Erythroblast (primary cell): ENCODE measurements at regions not wholly inside any gene's neighbourhood (a gene's known extent, or its start where the extent isn't known, plus 50 kb on each side); places are given as distances from the start of the nearest gene placed in this dataset.
A peak's percentile ranks its signal among the peaks of the same experiment; 100 is the strongest.

Experiments
- DNase-seq, 2 experiments: peaks; one replicate each; lab custom pipeline; 2025; lab: John Stamatoyannopoulos, UW
- GATA1 ChIP-seq: IDR thresholded peaks from 2 replicates; pipeline ENCODE4 v1.6.1; 2011; ENCODE audit warnings: low read depth, mild to moderate bottlenecking, control low read depth, low read length, moderate library complexity
- POLR2A ChIP-seq: IDR thresholded peaks from 2 replicates; pipeline ENCODE4 v1.6.1; 2011; ENCODE audit warnings: mild to moderate bottlenecking, low read length

GRCh38 chr4:104772849-104773248 lies 278.2 kb upstream of the CXXC4 start:
- no peak for DNase-seq
- TF ChIP-seq GATA1, result no peak
- TF ChIP-seq POLR2A, result no peak

GRCh38 chr4:104795264-104795939 lies 300.7 kb upstream of the CXXC4 start:
- no peak for DNase-seq
- TF ChIP-seq POLR2A (no peak), GATA1 (no peak)

GRCh38 chr4:104811727-104812126 lies 317.0 kb upstream of the CXXC4 start:
- no peak for DNase-seq
- TF ChIP-seq POLR2A (no peak), GATA1 (no peak)

- DNase-seq, result no peak
Measured at GRCh38 chr4:104815665-104816064, 321.0 kb upstream of the CXXC4 start.

GRCh38 chr4:104818579-104818978 lies 323.9 kb upstream of the CXXC4 start:
- DNase-seq, result no peak
- no peak for TF ChIP-seq GATA1
- TF ChIP-seq POLR2A, result no peak

More at GRCh38 chr4:104815665-104816064, 321.0 kb upstream of the CXXC4 start:
- TF ChIP-seq GATA1 (no peak), POLR2A (no peak)

- TF ChIP-seq POLR2A (no peak), GATA1 (no peak)
- no peak for DNase-seq
Measured at GRCh38 chr4:104826171-104826570, 320.5 kb upstream of the TET2 start.

GRCh38 chr4:104829761-104830160 lies 316.9 kb upstream of the TET2 start:
- TF ChIP-seq GATA1 (no peak), POLR2A (no peak)
- no peak for DNase-seq

GRCh38 chr4:104848597-104849225 lies 298.0 kb upstream of the TET2 start:
- no peak for DNase-seq
- TF ChIP-seq GATA1 (no peak), POLR2A (no peak)

- TF ChIP-seq POLR2A, result no peak
- TF ChIP-seq GATA1, result no peak
- no peak for DNase-seq
Measured at GRCh38 chr4:104859601-104860237, 287.0 kb upstream of the TET2 start.

GRCh38 chr4:104860238-104861123 lies 286.2 kb upstream of the TET2 start:
- TF ChIP-seq POLR2A, result no peak
- TF ChIP-seq GATA1, result no peak
- peak; percentile 49 to 68 for DNase-seq

GRCh38 chr4:104866809-104867208 lies 279.9 kb upstream of the TET2 start:
- TF ChIP-seq GATA1, result no peak
- no peak for TF ChIP-seq POLR2A
- no peak for DNase-seq

- no peak for DNase-seq
- no peak for TF ChIP-seq GATA1
- no peak for TF ChIP-seq POLR2A
Measured at GRCh38 chr4:104868533-104868932, 278.1 kb upstream of the TET2 start.

- DNase-seq, result no peak
- TF ChIP-seq GATA1, result no peak
- TF ChIP-seq POLR2A, result no peak
Measured at GRCh38 chr4:104868958-104869357, 277.7 kb upstream of the TET2 start.

- DNase-seq, result no peak
- TF ChIP-seq GATA1 (no peak), POLR2A (no peak)
Measured at GRCh38 chr4:104869831-104870230, 276.8 kb upstream of the TET2 start.
